Common myeloid progenitor, CD34-positive (primary cell): ENCODE measurements at regions not wholly inside any gene's neighbourhood (a gene's known extent, or its start where the extent isn't known, plus 50 kb on each side); places are given as distances from the start of the nearest gene placed in this dataset.

Experiments used
- CTCF ChIA-PET: fragments of 350-600 bp; sonication (Branson Sonifier 250); formaldehyde crosslinking; loops from one replicate; lab custom pipeline; 2021; ENCODE audit warnings: antibody characterized with exemption; lab: Charles Lee
- POLR2A ChIA-PET: fragments of 350-600 bp; sonication (Branson Sonifier 250); formaldehyde crosslinking; loops from one replicate; lab custom pipeline; 2021; ENCODE audit warnings: antibody characterized with exemption; lab: Charles Lee
- DNase-seq, 3 donors: peaks; one replicate each; pipeline versions ENCODE4 v3.0.0 to v3.0.0-alpha.2; 2013
- H3K27ac ChIP-seq, 2 experiments: 1 replicate in 1 of 2; 2 replicates in 1 of 2; pipeline ENCODE4 v1.7.0; 2013; ENCODE audit warnings: inconsistent platforms in 2 of 2, low read length in 2 of 2, mild to moderate bottlenecking in 2 of 2, low read depth in 1 of 2, moderate library complexity in 1 of 2; ENCODE audit not compliant: severe bottlenecking in 2 of 2, insufficient read depth in 1 of 2, poor library complexity in 1 of 2
- H3K27me3 ChIP-seq, 5 experiments: replicated peaks in 2 of 5; 1 replicate in 3 of 5; 2 replicates in 2 of 5; pipeline versions ENCODE4 v1.6.1 to v1.7.0; 2013; ENCODE audit warnings: low read length in 4 of 5, mild to moderate bottlenecking in 2 of 5, moderate library complexity in 2 of 5, inconsistent platforms in 1 of 5; ENCODE audit not compliant: insufficient read depth in 5 of 5, control insufficient read depth in 4 of 5
- H3K36me3 ChIP-seq, 4 experiments: 1 replicate in 2 of 4; 2 replicates in 2 of 4; pipeline versions ENCODE4 v1.6.1 to v1.7.0; 2013; ENCODE audit warnings: low read length in 3 of 4, control low read depth in 1 of 4, mild to moderate bottlenecking in 1 of 4; ENCODE audit not compliant: control insufficient read depth in 4 of 4, insufficient read depth in 4 of 4
- H3K4me1 ChIP-seq, 4 experiments: 1 replicate in 3 of 4; 2 replicates in 1 of 4; pipeline versions ENCODE4 v1.6.1 to v1.7.1; 2013; ENCODE audit warnings: low read length in 3 of 4, mild to moderate bottlenecking in 3 of 4, control low read depth in 1 of 4, inconsistent platforms in 1 of 4, moderate library complexity in 1 of 4; ENCODE audit not compliant: control insufficient read depth in 4 of 4, insufficient read depth in 4 of 4; ENCODE audit errors: control extremely low read depth in 1 of 4
- H3K4me3 ChIP-seq, 7 experiments: 1 replicate in 4 of 7; 2 replicates in 3 of 7; pipeline versions ENCODE4 v1.5.1 to v1.7.0; 2013; ENCODE audit warnings: mild to moderate bottlenecking in 7 of 7, low read length in 6 of 7, moderate library complexity in 6 of 7, inconsistent platforms in 2 of 7, low read depth in 2 of 7, control low read depth in 1 of 7; ENCODE audit not compliant: insufficient read depth in 4 of 7, control insufficient read depth in 1 of 7; ENCODE audit errors: extremely low read depth in 1 of 7
- H3K9me3 ChIP-seq, 5 experiments: 1 replicate in 4 of 5; 2 replicates in 1 of 5; pipeline versions ENCODE4 v1.6.1 to v1.7.1; 2013; ENCODE audit warnings: low read length in 4 of 5, mild to moderate bottlenecking in 2 of 5, inconsistent platforms in 1 of 5, low read depth in 1 of 5, moderate library complexity in 1 of 5; ENCODE audit not compliant: control insufficient read depth in 4 of 5, insufficient read depth in 2 of 5; ENCODE audit errors: control extremely low read depth in 1 of 5
- WGBS: methylation state at CpG from one replicate; pipeline ENCODE4 v1.1.5; 2013; ENCODE audit not compliant: insufficient coverage; 5-methylcytosine and 5-hydroxymethylcytosine counted together

- Histone ChIP-seq H3K27ac (no peak overlapping the region), H3K36me3 (no peaks in the 10 kb centered on the region), H3K4me1 (no peaks in the 10 kb centered on the region), H3K4me3 (no peak overlapping the region), H3K9me3 (peaks cover 0 to 10% (median 4%) of the 10 kb centered on the region in 5 experiments), H3K27me3 (peaks cover 0 to 1% (median 0%) of the 10 kb centered on the region in 5 experiments)
- WGBS = no CpG with 5 or more reads among the region's 3 CpGs
- CTCF ChIA-PET = no interaction called here
- POLR2A ChIA-PET = no interaction called here
- DNase-seq = no peak
Measured at GRCh38 chr11:121797496-121797895, 318.5 kb downstream of the BLID start.

GRCh38 chr11:121795174-121795573 is 320.8 kb downstream of the BLID start:
- no peak overlapping the region for H3K4me3 ChIP-seq
- H3K9me3 ChIP-seq = peaks cover 0 to 10% (median 4%) of the 10 kb centered on the region in 5 experiments
- H3K36me3 ChIP-seq = no peaks in the 10 kb centered on the region
- WGBS = 96% methylated on average over 6 of the region's 7 CpGs
- POLR2A ChIA-PET = no interaction called here
- CTCF ChIA-PET = no interaction called here
- DNase-seq = no peak
- H3K4me1 ChIP-seq = no peaks in the 10 kb centered on the region
- H3K27ac ChIP-seq = no peak overlapping the region
- peaks cover 0 to 1% (median 0%) of the 10 kb centered on the region in 5 experiments for H3K27me3 ChIP-seq

DNA sequence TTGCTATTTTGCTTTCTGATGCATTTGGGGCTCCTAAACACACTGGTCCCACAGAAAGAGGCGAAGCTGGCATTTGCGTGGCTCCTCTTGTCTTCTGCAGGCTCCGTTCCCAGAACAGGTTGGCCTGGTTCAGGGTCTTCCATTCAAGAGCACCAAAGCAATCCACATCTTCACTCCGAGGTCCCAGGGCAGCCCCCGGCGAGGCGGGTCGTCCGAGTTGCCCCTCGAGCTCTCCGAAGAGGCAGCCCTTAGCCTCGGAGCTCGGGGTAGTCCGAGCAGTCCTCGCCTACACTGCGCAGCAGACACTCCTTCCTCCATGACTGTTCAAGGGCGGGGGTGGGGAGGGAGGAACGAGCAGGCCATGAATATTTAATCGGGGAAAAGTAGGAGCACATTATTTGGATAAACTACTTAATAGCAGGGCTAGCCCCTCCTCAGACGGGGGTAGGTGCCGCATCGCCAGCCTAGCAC is 321.3 kb downstream of the BLID start:
- POLR2A ChIA-PET = no interaction called here
- CTCF ChIA-PET = no interaction called here
- H3K4me3 ChIP-seq = no peak overlapping the region

GRCh38 chr11:121793916-121794315 is 322.1 kb downstream of the BLID start:
- Histone ChIP-seq H3K4me1 (no peaks in the 10 kb centered on the region), H3K4me3 (no peak overlapping the region), H3K9me3 (peaks cover 0 to 2% (median 0%) of the 10 kb centered on the region in 5 experiments), H3K27ac (no peak overlapping the region), H3K36me3 (no peaks in the 10 kb centered on the region), H3K27me3 (no peaks in the 10 kb centered on the region)
- DNase-seq = no peak
- POLR2A ChIA-PET = no interaction called here
- CTCF ChIA-PET = no interaction called here
- WGBS = 94% methylated on average over 6 of the region's 6 CpGs

More for the DNA sequence above, 321.3 kb downstream of the BLID start:
- Histone ChIP-seq H3K27me3 (no peaks in the 10 kb centered on the region), H3K4me1 (no peaks in the 10 kb centered on the region), H3K9me3 (peaks cover 0 to 8% (median 4%) of the 10 kb centered on the region in 5 experiments), H3K36me3 (no peaks in the 10 kb centered on the region), H3K27ac (no peak overlapping the region)
- 98% methylated on average over 16 of the region's 22 CpGs for WGBS
- DNase-seq = no peak

- Histone ChIP-seq H3K27me3 (no peaks in the 10 kb centered on the region), H3K36me3 (no peaks in the 10 kb centered on the region), H3K9me3 (no peaks in the 10 kb centered on the region), H3K4me1 (no peaks in the 10 kb centered on the region), H3K4me3 (no peak overlapping the region), H3K27ac (no peak overlapping the region)
- ChIA-PET CTCF (no interaction called here), POLR2A (no interaction called here)
- no peak for DNase-seq
- 62% methylated on average over 2 of the region's 4 CpGs for WGBS
Measured at GRCh38 chr11:121793291-121793690, 322.7 kb downstream of the BLID start.

- WGBS = 100% methylated on average over 3 of the region's 3 CpGs
- Histone ChIP-seq H3K4me3 (no peak overlapping the region), H3K36me3 (no peaks in the 10 kb centered on the region), H3K27ac (no peak overlapping the region), H3K9me3 (no peaks in the 10 kb centered on the region), H3K4me1 (no peaks in the 10 kb centered on the region), H3K27me3 (no peaks in the 10 kb centered on the region)
- ChIA-PET CTCF (no interaction called here), POLR2A (no interaction called here)
- no peak for DNase-seq
Measured at GRCh38 chr11:121792185-121792584, 323.8 kb downstream of the BLID start.

DNA sequence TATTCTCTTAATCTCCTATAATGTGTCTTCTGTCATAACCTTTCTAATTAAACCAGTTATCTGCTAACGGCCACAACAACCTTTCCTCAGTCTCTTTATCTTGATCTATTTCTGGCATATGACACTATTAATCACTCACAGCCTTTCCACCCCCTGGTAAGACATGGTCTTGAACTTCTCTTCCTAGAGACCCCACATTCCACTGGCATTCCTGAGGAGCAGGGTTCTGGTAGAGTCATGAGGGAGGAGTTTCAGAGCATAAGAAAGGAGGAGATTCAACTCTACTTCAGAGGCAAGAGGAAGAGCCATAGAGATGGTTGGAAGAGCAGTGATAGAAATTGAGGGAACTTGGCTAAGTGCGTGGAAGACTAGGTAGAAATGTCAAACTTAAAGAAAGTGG is 325.6 kb downstream of the BLID start:
- CTCF ChIA-PET = no interaction called here
- Histone ChIP-seq H3K4me3 (no peak overlapping the region), H3K27me3 (no peaks in the 10 kb centered on the region), H3K9me3 (no peaks in the 10 kb centered on the region), H3K4me1 (no peaks in the 10 kb centered on the region), H3K36me3 (no peaks in the 10 kb centered on the region), H3K27ac (no peak overlapping the region)
- 100% methylated on average over 1 of the region's 2 CpGs for WGBS
- POLR2A ChIA-PET = no interaction called here
- no peak for DNase-seq
